Fibroblast of lung (primary cell): ENCODE measurements at regions not wholly inside any gene's neighbourhood (a gene's known extent, or its start where the extent isn't known, plus 50 kb on each side); places are given as distances from the start of the nearest gene placed in this dataset.
"Not testable (repeated sequence)": the region's sequence is repeated elsewhere in the genome, so short reads cannot be mapped to it uniquely, and the experiment has no call there.

ENCODE experiments used
- CTCF ChIP-seq, 2 donors: IDR thresholded peaks in 1 of 2; conservative IDR thresholded peaks in 1 of 2; 1 replicate in 1 of 2; 2 replicates in 1 of 2; pipeline ENCODE4 v1.5.1; 2011 to 2012; ENCODE audit warnings: low read length in 2 of 2, control low read depth in 1 of 2, inconsistent platforms in 1 of 2, low read depth in 1 of 2, mild to moderate bottlenecking in 1 of 2
- EZH2 ChIP-seq: IDR thresholded peaks from 2 replicates; pipeline ENCODE4 v1.5.1; 2012; ENCODE audit warnings: low read length, control low read depth, mild to moderate bottlenecking; ENCODE audit errors: missing control alignments

GRCh38 chr1:187850146-187850545 is 1021.4 kb downstream of the PLA2G4A start:
- TF ChIP-seq CTCF (conservative IDR thresholded peaks at IDR 0.05 in 1 of 2, IDR thresholded peaks at IDR 0.05 in 1 of 2; ENCODE audit: low read depth in 1 of 2, low read length in 2 of 2); EZH2: not testable (repeated sequence)
